ENCODE measurements at regions not wholly inside any gene's neighbourhood (a gene's known extent, or its start where the extent isn't known, plus 50 kb on each side); places are given as distances from the start of the nearest gene placed in this dataset.
"Not testable (repeated sequence)": the region's sequence is repeated elsewhere in the genome, so short reads cannot be mapped to it uniquely, and the experiment has no call there.

DNA sequence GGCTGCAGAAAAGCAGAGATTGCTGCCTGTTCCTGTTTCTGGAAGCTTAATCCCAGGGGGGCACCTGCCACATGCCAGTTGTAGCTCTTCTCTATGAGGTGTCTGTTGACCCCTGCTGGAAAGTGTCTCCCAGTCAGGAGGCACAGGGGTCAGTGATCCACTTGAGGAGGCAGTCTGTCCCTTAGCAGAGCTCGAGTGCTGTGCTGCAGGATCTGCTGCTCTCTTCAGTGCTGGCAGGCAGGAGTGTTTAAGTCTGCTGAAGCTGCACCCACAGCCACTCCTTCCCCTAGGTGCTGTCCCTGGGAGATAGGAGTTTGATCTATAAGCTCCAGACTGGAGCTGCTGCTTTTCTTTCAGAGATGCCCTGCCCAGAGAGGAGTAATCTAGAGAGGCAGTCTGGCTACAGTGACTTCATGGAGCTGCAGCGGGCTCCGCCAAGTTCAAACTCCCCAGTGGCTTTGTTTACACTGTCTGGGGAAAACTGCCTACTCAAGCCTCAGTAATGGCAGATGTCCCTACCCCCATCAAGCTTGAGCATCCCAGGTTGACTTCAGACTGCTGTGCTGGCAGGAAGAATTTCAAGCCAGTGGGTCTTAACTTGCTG lies 57.6 kb upstream of the CROT start:
- H3K27me3 ChIP-seq (ENCODE audit: low read depth), result peaks cover 16% of the 10 kb centered on the region
- intact Hi-C loops (cut with micrococcal nuclease), result no loop called here
- TF ChIP-seq, protein P1, sequence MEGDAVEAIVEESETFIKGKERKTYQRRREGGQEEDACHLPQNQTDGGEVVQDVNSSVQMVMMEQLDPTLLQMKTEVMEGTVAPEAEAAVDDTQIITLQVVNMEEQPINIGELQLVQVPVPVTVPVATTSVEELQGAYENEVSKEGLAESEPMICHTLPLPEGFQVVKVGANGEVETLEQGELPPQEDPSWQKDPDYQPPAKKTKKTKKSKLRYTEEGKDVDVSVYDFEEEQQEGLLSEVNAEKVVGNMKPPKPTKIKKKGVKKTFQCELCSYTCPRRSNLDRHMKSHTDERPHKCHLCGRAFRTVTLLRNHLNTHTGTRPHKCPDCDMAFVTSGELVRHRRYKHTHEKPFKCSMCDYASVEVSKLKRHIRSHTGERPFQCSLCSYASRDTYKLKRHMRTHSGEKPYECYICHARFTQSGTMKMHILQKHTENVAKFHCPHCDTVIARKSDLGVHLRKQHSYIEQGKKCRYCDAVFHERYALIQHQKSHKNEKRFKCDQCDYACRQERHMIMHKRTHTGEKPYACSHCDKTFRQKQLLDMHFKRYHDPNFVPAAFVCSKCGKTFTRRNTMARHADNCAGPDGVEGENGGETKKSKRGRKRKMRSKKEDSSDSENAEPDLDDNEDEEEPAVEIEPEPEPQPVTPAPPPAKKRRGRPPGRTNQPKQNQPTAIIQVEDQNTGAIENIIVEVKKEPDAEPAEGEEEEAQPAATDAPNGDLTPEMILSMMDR (IDR thresholded peaks at IDR 0.05; ENCODE audit: borderline replicate concordance), result no peak
- DNase-seq, result no peak
- H3K27ac ChIP-seq (replicated peaks), result no peak overlapping the region
- H3K9me3 ChIP-seq (replicated peaks), result no peaks in the 10 kb centered on the region
- H3K4me3 ChIP-seq, result no peak overlapping the region
- no peaks in the 10 kb centered on the region for H3K36me3 ChIP-seq
- no peaks in the 10 kb centered on the region for H3K4me1 ChIP-seq

DNA sequence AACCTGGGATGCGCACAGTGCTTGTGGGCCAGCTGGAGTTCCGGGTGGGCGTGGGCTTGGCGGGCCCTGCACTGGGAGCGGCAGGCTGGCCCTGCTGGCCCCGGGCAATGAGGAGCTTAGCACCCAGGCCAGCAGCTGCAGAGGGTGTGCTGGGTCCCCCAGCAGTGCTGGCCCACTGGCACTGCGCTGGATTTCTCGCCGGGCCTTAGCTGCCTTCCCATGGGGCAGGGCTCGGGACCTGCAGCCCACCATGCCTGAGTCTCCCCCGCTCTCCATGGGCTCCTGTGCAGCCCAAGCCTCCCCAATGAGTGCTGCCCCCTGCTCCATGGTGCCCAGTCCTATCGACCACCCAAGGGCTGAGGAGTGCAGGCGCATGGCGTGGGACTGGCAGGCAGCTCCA lies 56.7 kb upstream of the CROT start:
- intact Hi-C loops (cut with micrococcal nuclease); H3K9me3 ChIP-seq (replicated peaks); H3K4me1 ChIP-seq; H3K27ac ChIP-seq (replicated peaks); H3K4me3 ChIP-seq; H3K36me3 ChIP-seq; DNase-seq: not testable (repeated sequence)
- peaks cover 16% of the 10 kb centered on the region for H3K27me3 ChIP-seq (ENCODE audit: low read depth)

DNA sequence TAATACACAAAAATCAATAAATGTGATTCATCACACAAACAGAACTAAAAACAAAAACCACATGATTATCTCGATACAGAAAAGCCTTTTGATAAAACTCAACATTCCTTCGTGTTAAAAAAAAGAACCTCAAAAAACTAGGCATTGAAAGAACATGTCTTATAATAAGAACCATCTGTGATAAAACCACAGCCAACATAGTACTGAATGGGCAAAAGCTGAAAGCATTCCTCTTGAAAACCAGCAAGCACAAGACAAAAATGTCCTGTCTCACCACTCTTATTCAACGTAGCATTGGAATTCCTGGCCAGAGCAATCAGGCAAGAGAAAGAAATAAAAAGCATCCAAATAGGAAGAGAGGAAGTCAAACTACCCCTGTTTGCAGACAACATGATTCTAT lies 49.9 kb upstream of the CROT start:
- intact Hi-C loops (cut with micrococcal nuclease); H3K27ac ChIP-seq (replicated peaks); DNase-seq; H3K4me3 ChIP-seq; H3K4me1 ChIP-seq; H3K36me3 ChIP-seq: not testable (repeated sequence)
- peaks cover 16% of the 10 kb centered on the region for H3K27me3 ChIP-seq (ENCODE audit: low read depth)
- H3K9me3 ChIP-seq (replicated peaks), result peaks cover 56% of the 10 kb centered on the region

Data from left ventricle myocardium inferior (tissue), 1 donor.